Lung (tissue), 12 donors: ENCODE measurements at regions not wholly inside any gene's neighbourhood (a gene's known extent, or its start where the extent isn't known, plus 50 kb on each side); places are given as distances from the start of the nearest gene placed in this dataset. TPM values are rescaled to one million over a fixed set of nuclear protein-coding genes. Genes with fewer than 3 reads are reported as not detected.

Experiments used
- ATAC-seq: fragments of 200-7000 bp; cut with Tn5 transposase; one replicate; pipeline ENCODE4 v1.9.1; 2020; ENCODE audit warnings: moderate number of reproducible peaks; ENCODE audit not compliant: insufficient read depth, low FRiP score
- DNase-seq, 3 donors: peaks; one replicate each; pipeline ENCODE4 v3.0.0-alpha.2; 2013 to 2017
- H3K27ac ChIP-seq, 2 donors: one replicate each; pipeline ENCODE4 v1.5.1; 2013; ENCODE audit warnings: mild to moderate bottlenecking in 2 of 2, moderate library complexity in 2 of 2, control low read depth in 1 of 2, inconsistent platforms in 1 of 2, low read depth in 1 of 2, low read length in 1 of 2
- H3K27me3 ChIP-seq, 3 donors: one replicate each; pipeline ENCODE4 v1.5.1; 2013; ENCODE audit warnings: low read length in 2 of 3; ENCODE audit not compliant: control insufficient read depth in 3 of 3, insufficient read depth in 3 of 3
- H3K36me3 ChIP-seq, 4 donors: one replicate each; pipeline ENCODE4 v1.5.1; 2013; ENCODE audit warnings: low read length in 4 of 4, mild to moderate bottlenecking in 1 of 4, moderate library complexity in 1 of 4; ENCODE audit not compliant: control insufficient read depth in 4 of 4, insufficient read depth in 4 of 4
- H3K4me1 ChIP-seq, 5 donors: one replicate each; pipeline ENCODE4 v1.5.1; 2013; ENCODE audit warnings: low read length in 5 of 5, mild to moderate bottlenecking in 2 of 5, moderate library complexity in 1 of 5; ENCODE audit not compliant: control insufficient read depth in 5 of 5, insufficient read depth in 5 of 5
- H3K4me3 ChIP-seq: one replicate; pipeline ENCODE4 v1.5.1; 2013; ENCODE audit warnings: mild to moderate bottlenecking, control low read depth, moderate library complexity
- H3K9ac ChIP-seq, 2 donors: one replicate each; pipeline ENCODE4 v1.5.1; 2013; ENCODE audit warnings: low read length in 2 of 2, control low read depth in 1 of 2; ENCODE audit not compliant: insufficient read depth in 1 of 2
- H3K9me3 ChIP-seq, 4 donors: one replicate each; pipeline ENCODE4 v1.5.1; 2013; ENCODE audit warnings: low read length in 3 of 4, mild to moderate bottlenecking in 1 of 4, moderate library complexity in 1 of 4; ENCODE audit not compliant: control insufficient read depth in 4 of 4, insufficient read depth in 3 of 4
- CTCF ChIP-seq: IDR thresholded peaks from 2 replicates; pipeline ENCODE4 v1.5.1; 2012; ENCODE audit warnings: mild to moderate bottlenecking; ENCODE audit errors: control extremely low read depth, extremely low read depth
- whole genome bisulfite sequencing, 2 donors: extraction: QIAGEN DNeasy Blood & Tissue Kit; methylation state at CpG; one replicate each; pipeline ENCODE4 v1.1.7; 2013; 5-methylcytosine and 5-hydroxymethylcytosine counted together
- small RNA-seq: library from RNA; depleted of rRNA; stranded (forward); fragments of <200 nt; gene quantifications from one replicate; pipeline ENCODE3, GENCODE V24; 2014; ENCODE audit warnings: low replicate concordance
- donor health status: control.
- donor health status: control.
- donor health status: Bipolar disorder and iron deficiency.
- donor health status: healthy.
- donor health status: DM: yes; HTN: yes; CAD: no.

- H3K4me3 ChIP-seq, result no peak overlapping the region
- no peak for ATAC-seq
- H3K9ac ChIP-seq, result no peak overlapping the region
- DNase-seq, result no peak
- peaks cover 0 to 8% (median 0%) of the 10 kb centered on the region in 5 donors for H3K4me1 ChIP-seq
- no peaks in the 10 kb centered on the region for H3K36me3 ChIP-seq
- H3K27me3 ChIP-seq, result no peaks in the 10 kb centered on the region
- TF ChIP-seq CTCF, result no peak
- no peaks in the 10 kb centered on the region for H3K9me3 ChIP-seq
- H3K27ac ChIP-seq, result no peak overlapping the region
- WGBS, 2 donors, result 69 to 70% methylated on average over 2 of the region's 2 CpGs
Measured at GRCh38 chr13:70183041-70183440, 74.8 kb upstream of the KLHL1 start.

Small RNA genes lying in the stretch of these regions (small RNA-seq; reads per million reads assigned to genes)
- gene AL445264.1, result not detected
- gene RNU6-54P, result not detected
